Esophagus mucosa (tissue), 1 donor: ENCODE measurements at regions not wholly inside any gene's neighbourhood (a gene's known extent, or its start where the extent isn't known, plus 50 kb on each side); places are given as distances from the start of the nearest gene placed in this dataset.

ENCODE experiments used
- ATAC-seq: fragments of 200-7000 bp; cut with Tn5 transposase; one replicate; pipeline ENCODE4 v1.9.1; 2020
- donor health status: DM: yes; HTN: yes; CAD: no.

DNA sequence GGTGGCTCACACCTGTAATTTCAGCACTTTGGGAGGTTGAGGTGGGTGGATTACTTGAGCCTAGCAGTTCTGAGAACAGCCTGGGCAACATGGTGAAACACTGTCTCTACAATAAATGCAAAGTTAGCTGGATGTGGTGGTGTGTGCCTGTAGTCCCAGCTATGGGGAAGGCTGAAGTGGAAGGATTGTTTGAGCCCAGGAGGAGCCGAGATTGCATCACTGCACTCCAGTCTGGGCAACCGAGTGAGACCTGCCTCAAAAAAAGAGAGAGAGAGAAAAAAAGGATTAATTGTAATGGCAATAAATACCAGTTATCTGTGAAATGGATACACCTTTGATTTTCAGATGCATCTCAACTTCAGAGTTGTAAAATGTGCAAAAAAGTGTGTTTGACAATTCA lies 58.8 kb downstream of the SPRY1 start:
- no peak for ATAC-seq

DNA sequence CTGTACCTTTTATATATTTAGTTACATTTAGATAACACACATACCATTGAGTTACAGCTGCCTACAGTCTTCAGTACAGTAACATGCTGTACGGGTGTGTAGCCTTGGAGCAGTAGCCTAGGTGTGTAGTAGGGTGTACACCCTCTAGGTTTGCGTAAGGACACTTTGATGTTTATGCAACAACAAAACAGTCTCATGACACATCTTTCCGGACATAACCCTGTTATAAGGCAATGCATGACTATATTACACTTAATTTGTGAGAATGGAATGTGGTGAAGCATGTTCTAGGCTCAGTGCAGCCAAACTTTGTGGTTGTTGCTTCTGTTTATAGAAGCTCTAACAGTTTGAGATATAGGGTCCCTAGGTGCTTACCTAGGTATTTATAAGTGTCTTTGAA lies 65.4 kb downstream of the SPRY1 start:
- peak; percentile 99 for ATAC-seq

DNA sequence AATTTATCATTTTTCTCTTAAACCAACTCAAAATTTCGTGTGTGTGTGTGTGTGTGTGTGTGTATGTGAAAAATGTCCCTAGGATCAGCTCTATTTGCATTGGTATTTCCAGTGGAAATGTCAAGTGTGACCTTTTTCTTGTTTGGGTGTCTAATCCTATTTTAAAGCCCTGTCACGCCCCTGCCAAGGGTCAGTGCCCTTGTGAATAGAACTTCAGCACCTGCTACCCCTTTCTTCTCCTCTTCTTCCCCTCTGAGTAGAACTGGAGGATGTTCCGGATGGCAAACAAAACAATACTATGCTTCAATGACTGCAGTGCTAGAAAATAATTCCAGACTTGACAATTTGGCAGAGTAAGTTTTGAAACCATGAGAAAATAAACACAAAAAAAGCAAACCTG lies 67.3 kb downstream of the SPRY1 start:
- ATAC-seq = no peak

DNA sequence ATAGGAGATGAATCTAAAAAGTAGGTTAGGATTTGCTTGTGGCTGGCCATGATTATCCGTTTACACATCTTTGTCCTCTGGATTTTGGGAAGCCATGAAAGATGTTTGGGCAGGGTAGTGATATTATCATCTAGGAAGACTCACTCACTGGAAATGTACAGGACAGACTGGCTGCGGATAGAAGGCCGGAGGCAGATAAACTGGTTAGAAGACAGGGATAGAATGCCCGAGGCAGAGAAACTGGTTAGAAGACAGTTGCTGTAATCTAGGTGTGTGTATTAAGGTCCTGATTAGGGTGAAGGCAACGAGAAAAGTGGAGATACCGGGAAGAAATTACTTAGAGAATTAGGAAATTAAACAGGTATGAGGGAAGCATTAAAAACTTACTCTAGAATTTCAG lies 68.8 kb downstream of the SPRY1 start:
- ATAC-seq = no peak

DNA sequence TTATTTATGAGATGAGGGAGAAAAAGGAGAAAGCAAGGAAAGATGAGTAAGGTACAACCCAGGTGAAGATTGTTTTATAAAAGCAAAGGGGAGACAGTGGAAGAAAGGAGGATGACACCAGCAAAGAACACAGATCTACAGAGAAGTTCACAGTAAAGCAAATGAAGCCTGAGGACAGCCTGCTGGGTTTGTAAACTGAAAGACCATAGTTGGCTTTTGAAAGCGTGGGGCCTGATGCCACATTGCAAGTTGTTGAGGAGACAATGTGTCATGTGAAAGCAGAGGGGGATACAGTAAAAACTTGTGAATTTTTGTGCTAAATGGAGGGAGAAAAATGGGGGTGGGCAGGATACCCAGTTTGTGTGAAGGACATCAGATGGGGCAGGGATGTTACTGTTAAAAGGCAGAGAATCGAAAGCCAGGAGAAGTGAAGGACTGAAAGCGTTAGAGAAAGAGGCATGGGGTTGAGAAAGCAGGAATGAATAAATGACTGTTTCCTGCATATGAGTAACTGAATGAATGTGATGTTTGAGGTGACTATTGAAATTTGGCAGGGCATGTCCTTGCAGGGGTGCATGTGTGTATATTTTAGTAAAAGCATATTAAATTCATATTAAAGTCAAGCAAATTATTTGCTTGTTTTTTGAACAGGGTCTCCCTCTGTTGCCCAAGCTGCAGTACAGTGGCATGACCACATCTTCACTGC lies 69.6 kb downstream of the SPRY1 start:
- no peak for ATAC-seq

DNA sequence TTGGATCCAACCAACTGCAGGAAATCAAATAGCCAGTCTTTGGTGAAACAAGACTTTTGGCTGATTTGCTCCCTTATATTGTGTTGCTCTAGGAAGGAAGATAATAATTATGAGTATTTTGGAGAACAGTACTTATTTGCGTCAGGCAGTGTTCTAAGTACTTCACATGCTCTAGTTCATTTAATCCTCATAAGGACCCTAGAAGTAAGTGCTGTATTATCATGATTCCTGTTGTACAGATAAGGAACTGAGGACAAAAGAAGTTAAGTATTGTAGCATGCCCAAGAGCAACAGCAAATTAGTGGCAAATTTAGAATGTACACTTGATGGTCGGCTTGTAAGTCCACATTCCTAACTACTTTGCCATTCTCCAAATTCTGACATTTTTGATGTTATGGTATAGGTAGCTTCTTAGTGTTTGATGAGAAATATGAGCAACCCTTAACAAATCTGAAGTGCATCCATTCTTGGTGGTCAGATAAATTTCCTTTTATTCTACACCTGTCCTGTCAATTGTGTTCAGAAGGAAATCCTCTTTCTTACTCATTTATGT lies 72.0 kb downstream of the SPRY1 start:
- ATAC-seq = no peak

DNA sequence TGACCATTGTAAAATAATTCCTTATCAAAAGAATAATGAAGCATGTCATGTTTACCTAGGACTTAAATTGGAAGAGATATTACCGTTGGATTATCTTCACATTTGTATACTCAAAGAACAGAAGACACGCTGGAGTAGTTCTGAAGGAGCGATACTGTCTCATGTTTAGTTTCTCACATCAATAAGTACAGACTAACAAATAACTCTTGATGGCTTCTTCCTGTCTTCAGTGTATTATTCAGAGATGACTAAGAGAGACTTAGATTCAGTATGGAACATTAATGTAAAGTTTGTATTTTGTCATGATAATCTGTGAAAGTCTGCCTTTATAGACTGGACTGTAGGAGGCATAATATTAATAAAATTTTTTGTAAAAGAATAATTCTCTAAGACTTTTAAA lies 72.7 kb downstream of the SPRY1 start:
- no peak for ATAC-seq

DNA sequence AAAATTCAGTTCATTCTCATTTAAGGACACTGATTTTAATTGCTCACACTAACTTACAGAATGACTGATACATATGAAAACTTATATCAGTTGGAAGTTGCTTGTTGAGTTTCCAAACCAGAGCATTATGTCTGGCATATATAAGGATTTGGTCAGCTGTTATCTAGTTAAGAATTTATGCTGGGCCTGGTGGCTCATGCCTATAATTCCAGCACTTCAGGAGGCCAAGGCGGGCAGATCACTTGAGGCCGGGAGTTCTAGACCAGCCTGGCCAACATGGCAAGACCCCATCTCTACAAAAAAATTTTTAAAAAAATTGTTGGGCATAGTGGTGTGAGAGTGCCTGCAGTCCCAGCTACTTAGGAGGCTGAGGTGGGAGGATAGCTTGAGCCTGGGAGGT lies 73.1 kb downstream of the SPRY1 start:
- no peak for ATAC-seq

DNA sequence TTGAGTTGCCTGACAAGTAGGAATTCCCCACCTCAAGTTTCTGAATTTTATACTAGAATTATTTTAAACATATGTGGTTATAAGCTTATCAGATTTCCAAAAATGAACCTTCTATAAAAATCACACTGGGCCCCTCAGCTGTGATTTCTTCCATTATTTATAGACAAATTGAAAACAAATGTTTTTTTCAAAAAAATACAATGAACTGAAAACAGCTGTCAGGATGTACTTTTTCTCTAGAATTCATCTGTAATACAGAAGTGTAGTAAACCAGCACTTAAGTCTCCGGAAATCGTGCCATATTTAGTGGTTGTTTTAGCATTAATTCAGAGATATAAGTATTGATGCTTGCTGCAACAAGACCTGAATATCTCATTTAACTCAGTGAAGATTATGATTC lies 74.0 kb downstream of the SPRY1 start:
- ATAC-seq = no peak

DNA sequence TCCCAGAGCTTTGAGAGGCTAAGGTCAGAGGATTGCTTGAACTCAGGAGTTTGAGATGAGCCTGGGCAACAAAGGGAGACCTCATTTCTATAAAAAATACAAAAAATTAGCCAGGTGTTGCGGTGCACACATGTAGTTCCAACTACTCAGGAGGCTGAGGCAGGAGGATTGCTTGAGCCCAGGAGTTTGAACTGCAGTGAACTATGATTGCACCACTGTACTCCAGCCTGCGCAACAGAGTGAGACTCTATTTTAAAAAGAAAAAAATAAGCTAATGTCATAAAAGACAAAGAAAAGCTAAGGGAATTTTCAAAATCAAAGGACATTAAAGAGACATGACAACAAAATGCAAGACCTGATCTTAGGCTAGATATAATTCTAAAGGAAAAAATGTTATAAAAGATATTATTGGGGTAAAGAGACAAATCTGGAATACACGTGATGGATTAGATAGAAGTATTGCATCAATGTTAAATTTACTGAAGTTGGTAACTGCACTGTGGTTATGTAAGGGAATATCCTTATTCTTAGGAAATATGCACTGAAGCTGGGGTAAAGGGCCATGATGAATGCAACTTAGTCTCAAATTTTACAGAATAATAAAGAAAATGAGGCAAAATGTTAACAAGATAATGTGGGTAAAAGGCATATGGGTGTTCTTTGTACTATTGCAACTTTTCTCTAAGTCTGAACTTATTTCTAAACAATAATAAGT lies 75.2 kb downstream of the SPRY1 start:
- ATAC-seq = no peak

DNA sequence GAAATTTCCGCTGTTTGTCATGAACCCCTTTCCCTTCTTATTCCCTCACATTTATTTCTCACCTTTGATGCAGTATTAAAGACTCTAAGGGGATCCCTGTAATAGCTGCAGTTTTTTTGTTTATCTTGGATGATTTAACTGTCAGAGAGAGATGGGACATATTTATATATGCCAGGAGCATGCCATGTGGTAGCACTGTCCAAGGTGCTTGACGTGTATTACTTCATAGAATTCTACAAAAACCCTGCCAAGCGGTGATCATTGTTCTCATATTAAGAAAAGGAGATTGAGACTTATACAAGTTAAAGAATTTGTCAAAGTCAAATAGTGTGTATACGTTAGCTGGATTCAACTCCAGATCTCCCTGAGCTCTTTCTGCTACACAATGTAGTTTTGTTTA lies 78.2 kb downstream of the SPRY1 start:
- no peak for ATAC-seq

DNA sequence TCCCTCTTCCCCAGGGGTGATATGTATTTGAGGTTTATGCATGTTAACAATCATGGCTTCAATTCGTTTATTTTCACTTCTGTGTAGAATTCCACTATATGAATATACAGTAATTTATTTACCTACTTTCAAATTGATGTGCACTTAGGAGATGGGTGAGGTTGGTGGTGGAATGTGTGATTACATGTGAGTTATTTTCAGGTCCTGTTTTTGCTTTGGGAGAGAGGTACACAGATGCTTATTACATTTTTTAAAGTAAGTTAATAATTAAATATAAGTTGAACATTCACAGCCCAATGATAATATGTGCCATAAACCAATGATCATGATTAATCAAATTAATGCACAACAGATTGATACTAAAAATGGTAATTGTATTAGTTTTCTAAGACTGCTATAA lies 79.5 kb downstream of the SPRY1 start:
- no peak for ATAC-seq

DNA sequence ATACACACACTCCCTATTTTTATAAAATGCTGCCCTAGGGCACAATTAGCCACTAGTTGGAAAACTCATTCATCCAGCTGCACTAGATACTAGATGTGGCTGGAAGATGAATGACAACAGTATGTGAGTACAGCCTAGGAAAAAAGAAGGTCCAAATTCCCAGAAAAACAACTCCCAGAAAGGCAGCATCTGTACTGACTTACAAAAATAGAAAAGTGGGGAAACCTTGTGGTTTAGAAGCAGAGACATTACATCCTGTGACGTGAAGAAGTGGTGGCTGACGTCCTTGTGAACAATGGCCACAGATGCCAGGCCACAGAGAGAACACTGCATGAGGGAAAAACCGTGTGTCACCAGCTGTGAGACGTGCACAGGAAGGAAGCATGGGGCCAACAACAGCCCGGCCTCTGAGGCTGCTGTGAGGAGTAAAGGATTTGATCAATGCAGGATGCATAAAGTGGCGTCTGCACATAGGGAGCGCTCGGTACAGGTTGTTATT lies 81.2 kb downstream of the SPRY1 start:
- no peak for ATAC-seq

DNA sequence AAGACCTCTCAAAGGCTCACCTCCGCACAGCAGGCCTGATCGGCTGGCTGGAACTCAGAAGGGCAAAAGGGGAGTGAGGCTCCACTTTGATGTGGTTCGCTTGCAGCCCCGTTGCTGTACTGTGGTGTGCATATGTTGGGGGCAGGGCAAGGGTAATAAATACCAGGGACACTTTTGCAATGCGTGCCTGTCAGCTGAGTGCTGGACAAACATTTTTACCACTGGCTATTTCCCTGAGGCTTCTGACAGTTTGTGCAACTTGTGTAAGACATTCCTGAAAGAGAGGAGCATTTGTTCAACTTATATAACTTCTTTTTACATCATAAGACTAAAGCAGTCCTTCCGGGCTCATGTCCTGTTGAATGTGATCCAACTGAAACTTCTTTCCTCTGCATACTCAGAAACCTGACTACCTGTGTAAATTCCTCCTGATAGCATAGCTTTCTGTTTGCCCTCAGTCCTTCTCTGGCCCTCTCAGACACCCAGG lies 82.3 kb downstream of the SPRY1 start:
- peak; percentile 42 for ATAC-seq

DNA sequence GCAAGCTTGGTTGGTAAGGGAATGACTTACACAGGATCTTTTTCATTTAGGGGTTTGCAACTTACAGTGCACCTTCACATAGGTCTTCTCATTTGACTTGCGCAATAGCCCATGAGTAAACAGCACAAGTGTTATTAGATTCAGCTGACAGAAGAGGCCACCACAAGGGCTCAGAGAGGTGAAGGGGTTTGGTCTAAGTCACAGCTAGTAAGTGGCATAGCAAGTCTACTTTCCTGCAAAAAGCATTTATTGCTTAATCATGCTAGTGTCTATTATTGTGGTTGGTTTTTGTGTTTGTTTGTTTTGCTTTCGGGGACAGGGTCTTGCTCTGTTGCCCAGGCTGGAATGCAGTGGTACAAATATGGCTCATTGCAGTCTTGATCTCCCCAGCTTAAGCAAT lies 83.3 kb downstream of the SPRY1 start:
- peak; percentile 39 for ATAC-seq

DNA sequence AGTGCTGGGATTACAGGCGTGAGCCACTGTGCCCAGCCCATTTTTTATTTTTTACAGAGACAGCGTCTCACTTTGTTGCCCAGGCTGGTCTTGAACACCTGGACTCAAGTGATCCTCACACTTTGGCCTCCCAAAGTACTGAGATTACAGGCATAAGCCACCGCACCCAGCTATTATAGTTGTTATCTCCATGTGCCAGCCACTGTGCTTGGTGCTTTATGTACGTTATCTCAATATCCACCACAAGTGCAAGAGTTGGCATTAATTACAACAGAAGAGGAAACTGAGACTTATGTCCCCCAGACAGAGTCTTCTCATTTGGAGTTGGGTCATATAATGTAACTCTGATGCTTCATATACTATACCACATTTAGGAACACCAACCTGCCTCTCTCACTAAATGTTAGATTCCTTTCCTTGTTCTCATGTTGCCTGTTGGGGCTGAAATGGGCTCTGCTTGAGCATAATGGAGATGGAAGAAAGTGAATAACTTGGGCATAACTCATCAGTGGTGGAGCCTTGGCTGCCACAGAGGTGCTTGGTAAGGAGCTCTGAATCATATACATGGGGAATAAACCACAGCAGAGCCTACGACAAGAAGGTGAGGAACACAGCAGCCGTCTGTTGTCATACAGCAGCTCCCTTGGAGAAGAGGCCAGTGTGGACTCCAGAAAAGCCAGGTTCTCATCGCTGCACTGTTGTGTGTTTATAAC lies 84.3 kb downstream of the SPRY1 start:
- peak; percentile 88 for ATAC-seq

DNA sequence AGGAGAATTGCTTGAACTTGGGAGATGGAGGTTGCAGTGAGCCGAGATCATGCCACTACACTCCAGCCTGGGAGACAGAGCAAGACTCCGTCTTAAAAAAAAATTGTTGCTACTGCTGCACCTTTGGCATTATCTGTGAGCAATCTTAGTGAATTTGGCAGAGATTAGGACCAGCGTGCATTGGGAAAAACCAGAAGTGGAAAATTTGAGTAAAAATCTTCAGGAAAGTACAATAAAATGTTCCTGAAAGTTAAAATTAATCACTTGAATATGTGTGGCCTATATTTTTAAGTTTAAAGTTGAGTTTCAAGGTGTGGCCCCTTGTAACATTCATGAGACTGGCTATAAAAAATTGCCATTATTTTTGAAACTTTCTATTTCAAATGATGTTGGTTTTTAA lies 85.1 kb downstream of the SPRY1 start:
- no peak for ATAC-seq

DNA sequence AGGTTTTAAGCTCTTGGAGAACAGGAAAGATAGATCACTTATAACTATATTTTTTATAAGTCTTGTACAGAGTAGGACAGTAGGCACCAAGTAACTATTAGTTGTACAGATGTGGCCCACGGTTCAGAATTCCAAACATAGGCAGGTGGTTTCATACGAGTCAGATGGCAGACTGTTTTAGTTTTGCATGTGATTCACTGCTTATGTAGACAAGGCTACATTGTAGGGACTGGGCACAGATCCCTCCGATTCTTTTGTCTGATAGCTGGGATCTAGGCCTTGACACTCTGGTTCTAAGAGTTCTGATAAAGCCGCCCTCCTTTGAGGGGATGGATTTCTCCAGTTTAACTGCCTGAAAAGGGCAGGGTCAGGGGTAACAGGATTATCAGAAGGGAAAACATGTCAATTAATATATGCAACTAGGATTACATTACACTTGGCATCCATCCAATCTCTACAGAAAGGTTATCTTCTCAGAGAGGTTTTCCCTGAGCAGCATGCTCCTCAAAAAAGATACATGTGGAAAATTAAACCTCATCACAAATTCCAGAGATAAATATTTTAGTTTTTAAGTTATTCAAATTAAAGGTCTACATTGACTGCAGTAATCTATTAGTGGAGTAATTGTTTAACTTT lies 87.8 kb downstream of the SPRY1 start:
- no peak for ATAC-seq

DNA sequence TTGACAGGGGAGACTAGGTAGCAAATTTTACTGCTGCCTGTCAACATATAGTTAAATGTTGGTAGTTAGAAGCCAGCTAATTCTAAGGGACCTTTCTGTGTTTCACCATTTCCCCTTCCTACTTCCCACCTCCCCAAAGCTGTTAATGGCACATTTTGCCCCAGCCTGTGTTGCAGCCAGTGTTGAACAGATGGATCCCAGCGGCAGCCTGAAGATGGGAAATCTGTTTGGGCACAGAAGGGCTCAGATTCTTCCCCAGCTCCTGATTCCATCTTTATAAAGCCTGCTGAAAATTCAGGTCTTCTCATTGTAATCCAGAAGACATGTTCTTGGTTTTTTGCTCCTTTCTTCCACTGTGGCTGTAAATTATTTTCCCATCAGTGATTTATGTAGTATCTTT lies 89.0 kb downstream of the SPRY1 start:
- no peak for ATAC-seq

DNA sequence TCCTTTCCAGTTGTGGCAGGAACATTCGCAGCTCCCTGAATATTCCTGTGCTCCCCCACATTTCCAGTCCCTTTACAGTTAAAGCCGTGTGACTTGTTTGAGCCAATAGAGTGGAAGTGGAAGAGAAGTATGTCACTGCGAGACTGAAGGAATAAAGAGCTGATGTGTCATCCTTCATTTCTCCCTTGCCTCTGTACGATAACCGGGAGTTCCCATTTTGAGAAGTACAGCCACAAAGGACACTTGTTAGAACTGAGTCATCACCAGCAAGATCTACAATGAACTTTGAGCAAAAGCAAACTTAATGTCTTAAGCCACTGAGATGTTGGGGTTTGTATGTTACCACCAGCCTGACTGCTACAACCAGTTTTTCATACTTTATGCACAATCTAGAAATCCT lies 92.3 kb downstream of the SPRY1 start:
- peak; percentile 98 for ATAC-seq

DNA sequence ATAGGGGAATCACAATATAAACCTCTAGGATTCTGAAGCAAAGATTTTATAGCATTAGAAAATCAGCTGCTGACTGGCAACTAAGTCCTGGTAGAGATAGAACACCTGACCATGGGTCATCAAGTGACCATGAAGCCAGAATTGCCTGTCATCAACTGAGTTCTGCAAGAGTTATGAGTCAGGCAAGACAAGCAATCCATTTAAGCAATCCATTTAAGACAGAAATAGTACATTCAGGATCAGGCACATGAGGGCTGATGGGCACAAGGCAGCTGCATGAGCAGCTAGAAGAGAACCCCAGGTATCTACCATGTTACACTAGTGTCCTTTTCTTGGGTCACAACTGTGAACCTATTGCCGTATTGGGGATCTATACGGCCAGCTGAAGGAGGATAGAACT lies 98.9 kb downstream of the SPRY1 start:
- peak; percentile 62 for ATAC-seq

DNA sequence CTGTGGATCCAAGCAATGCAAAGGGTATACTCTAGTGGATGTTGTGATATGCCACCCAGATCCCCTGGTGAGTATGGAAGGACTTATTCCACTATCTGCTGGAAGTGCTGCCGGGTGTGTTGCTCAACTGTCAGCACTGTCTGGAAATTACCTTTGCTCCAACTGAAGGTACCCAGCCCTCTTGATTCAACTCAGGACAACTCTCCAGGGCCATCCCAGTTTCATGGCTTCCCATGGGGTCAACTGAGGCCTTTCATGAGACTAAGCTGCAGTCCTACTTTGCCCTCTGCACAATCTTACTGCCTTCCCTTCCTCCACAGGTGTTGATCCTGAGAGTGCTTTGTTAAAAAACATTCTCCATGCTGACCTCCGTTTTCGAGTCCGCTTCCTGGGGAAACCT lies 99.8 kb downstream of the SPRY1 start:
- ATAC-seq = no peak

DNA sequence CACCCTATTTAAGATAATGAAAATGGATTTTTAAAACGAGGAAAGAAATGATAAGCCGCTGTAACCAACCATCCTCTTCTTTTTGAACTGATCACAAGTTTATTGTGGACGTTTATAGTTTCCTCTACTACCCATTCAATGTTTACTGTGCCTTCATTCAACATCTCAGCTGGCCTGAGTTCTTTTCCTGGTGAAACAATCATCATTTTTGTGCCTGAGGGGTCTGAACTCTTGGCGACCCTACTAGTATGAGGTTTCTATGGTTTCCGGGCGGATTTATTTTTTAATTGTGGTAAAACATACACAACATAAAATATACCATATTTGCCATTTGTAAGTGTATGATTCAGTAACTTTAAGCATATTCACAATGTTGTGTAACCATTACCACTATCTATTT lies 100.7 kb downstream of the SPRY1 start:
- no peak for ATAC-seq
